ENCODE measurements at regions not wholly inside any gene's neighbourhood (a gene's known extent, or its start where the extent isn't known, plus 50 kb on each side); places are given as distances from the start of the nearest gene placed in this dataset.

DNA sequence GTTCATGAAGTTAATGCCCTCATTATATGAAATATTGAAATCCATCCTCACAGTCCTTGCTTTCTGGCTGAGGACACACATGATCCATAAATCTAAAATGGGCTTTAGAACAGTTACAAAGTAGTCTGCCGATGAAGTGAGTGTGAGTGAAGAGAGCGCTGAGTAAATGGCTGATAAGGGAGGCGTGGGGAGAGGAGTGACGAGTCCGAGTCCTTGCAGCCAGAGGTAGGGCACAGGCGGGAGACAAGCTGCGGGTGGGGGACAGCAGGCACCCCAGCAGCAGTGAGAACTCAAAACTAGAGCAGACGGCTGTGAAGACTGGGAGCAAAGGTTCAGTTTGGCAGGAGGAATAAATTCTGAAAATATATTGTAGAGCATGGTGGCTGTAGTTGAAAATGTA lies 140.1 kb upstream of the ATP2B1 start:
- no peak for TF ChIP-seq CTCF (IDR thresholded peaks at IDR 0.05; ENCODE audit: borderline replicate concordance, extremely low read depth, low read length, poor library complexity, severe bottlenecking)
- TF ChIP-seq EZH2 (IDR thresholded peaks at IDR 0.05; ENCODE audit: borderline replicate concordance, low read depth, low read length, severe bottlenecking) = no peak
